ENCODE measurements at regions not wholly inside any gene's neighbourhood (a gene's known extent, or its start where the extent isn't known, plus 50 kb on each side); places are given as distances from the start of the nearest gene placed in this dataset.
A peak's percentile ranks its signal among the peaks of the same experiment; 100 is the strongest.

DNA sequence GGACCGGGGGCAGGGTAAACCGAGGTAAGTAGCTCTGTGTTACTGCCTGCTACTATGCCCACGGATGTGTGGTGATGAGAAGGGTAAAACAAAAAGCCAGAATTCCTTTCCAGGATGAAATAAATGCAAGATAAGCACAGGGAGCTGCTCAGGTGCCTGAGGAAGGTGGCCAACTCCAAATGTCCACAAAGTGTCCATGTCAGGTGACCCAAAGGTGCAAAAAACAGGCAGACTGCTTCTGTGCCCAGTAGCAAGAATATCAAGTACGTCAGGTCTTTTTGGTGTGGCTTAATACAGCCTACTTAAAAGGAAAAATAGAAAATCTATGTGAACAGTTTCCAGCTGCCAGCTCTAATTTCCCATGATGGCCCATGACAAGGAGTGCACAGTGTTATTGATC is 279.3 kb downstream of the SETD4 start:
- intact Hi-C loops (cut with DNase I): no loop called here
- TF ChIP-seq, protein P1, sequence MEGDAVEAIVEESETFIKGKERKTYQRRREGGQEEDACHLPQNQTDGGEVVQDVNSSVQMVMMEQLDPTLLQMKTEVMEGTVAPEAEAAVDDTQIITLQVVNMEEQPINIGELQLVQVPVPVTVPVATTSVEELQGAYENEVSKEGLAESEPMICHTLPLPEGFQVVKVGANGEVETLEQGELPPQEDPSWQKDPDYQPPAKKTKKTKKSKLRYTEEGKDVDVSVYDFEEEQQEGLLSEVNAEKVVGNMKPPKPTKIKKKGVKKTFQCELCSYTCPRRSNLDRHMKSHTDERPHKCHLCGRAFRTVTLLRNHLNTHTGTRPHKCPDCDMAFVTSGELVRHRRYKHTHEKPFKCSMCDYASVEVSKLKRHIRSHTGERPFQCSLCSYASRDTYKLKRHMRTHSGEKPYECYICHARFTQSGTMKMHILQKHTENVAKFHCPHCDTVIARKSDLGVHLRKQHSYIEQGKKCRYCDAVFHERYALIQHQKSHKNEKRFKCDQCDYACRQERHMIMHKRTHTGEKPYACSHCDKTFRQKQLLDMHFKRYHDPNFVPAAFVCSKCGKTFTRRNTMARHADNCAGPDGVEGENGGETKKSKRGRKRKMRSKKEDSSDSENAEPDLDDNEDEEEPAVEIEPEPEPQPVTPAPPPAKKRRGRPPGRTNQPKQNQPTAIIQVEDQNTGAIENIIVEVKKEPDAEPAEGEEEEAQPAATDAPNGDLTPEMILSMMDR (IDR thresholded peaks at IDR 0.05): no peak
- no peak for TF ChIP-seq POLR2A (IDR thresholded peaks at IDR 0.05)
- Histone ChIP-seq H3K4me3 (no peak overlapping the region), H3K27ac (no peak overlapping the region), H3K4me1 (replicated peaks in 1 of 2) (no peaks in the 10 kb centered on the region), H3K9me3 (replicated peaks in 1 of 3) (no peaks in the 10 kb centered on the region), H3K36me3 (replicated peaks in 1 of 2) (no peaks in the 10 kb centered on the region), H3K27me3 (no peaks in the 10 kb centered on the region)
- DNase-seq: no peak
- WGBS, 4 donors: 83 to 91% (median 88%) methylated on average over 4 of the region's 4 CpGs

DNA sequence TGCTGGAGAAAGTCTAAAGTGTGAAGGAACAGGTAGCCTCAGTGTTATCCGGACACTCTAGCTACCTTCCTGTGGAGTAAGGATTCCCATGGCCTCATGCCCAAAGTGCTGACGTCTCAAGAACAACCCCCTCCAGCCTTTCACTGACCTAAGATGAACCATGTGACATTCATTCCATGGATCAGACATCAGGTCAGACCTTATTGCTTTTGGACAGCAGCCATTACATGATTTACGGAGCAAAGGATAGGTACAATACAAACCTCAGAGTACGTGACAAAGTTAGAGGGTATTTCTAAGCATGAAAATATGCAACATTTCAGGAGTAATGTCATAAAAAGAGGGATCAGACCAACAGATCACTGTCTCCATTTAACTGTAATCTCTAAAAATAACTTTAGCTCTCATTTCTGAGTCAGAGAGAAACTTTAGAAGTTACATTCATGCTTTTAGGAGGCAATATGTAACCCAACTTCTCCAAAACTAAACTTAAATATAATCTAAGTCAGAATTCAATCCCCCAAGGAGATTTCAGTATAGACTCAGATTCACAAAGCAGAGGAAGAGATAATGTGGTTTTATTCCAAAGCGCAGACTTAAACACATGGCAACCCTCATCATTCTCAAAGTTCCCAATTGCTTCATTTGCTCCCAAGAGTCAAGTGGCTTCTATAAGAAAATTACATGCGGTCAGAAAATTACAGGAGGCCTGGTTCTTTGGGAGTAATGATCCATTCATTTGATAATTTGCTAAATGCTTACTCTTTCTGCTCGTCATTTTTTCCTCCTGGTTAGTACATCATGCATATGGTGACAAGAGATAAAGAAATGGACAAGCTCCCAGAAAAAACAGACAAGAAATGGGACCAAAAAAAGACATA is 280.4 kb downstream of the SETD4 start:
- WGBS, 4 donors: 54 to 61% (median 58%) methylated on average over 6 to 7 of the region's 7 CpGs
- TF ChIP-seq POLR2A (IDR thresholded peaks at IDR 0.05): no peak
- TF ChIP-seq, protein P1 (IDR thresholded peaks at IDR 0.05): no peak
- intact Hi-C loops (cut with DNase I): no loop called here
- H3K27me3 ChIP-seq: no peaks in the 10 kb centered on the region
- DNase-seq: peak in 1 of 7 donors; percentile 8
- no peak overlapping the region for H3K4me3 ChIP-seq
- no peaks in the 10 kb centered on the region for H3K36me3 ChIP-seq (replicated peaks in 1 of 2)
- H3K4me1 ChIP-seq (replicated peaks in 1 of 2): no peaks in the 10 kb centered on the region
- no peak overlapping the region for H3K27ac ChIP-seq
- no peaks in the 10 kb centered on the region for H3K9me3 ChIP-seq (replicated peaks in 1 of 3)

DNA sequence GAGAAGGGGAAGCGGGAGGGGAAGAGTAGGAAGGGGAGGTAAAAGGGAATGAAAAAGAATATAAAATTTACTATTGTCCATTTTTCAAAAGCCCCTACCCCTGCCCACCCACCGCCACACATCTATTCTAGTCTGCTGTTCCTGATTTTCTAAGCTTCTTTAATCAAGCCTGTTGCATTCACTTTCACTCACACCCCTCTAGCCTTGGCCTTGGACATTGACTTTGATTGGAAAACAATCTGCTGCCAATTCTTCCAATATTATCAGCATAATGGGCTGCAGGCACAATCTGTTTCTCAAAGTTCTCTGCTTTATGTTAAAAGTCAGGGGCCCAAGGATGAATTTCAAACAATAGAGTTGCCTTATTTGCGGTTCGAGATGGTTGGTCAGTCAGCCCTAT is 281.2 kb downstream of the SETD4 start:
- no peaks in the 10 kb centered on the region for H3K4me1 ChIP-seq (replicated peaks in 1 of 2)
- DNase-seq: no peak
- WGBS, 4 donors: 90 to 95% (median 94%) methylated on average over 4 of the region's 4 CpGs
- intact Hi-C loops (cut with DNase I): no loop called here
- H3K27ac ChIP-seq: no peak overlapping the region
- H3K9me3 ChIP-seq (replicated peaks in 1 of 3): no peaks in the 10 kb centered on the region
- H3K4me3 ChIP-seq: no peak overlapping the region
- no peak for TF ChIP-seq POLR2A (IDR thresholded peaks at IDR 0.05)
- TF ChIP-seq, protein P1 (IDR thresholded peaks at IDR 0.05): no peak
- no peaks in the 10 kb centered on the region for H3K27me3 ChIP-seq
- H3K36me3 ChIP-seq (replicated peaks in 1 of 2): no peaks in the 10 kb centered on the region

DNA sequence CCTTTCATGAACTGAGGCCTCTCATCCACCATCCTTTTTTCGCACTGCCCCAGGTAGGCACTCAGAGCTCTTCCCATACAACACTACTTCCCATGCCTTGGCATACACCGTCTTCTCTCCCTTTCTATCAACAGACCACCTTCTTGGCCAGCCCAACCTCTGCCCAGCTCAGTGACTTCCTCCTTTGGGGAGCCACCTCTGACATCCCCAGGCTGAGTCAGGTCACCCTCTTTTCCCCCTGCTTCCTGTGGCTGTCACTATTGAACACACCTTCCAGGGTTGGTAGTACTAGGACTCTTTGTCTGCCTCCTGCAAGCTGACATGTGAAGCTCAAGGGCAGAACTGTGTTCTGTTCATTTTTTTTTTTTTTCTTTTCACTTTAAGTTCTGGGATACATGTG is 283.2 kb downstream of the SETD4 start:
- WGBS, 4 donors: 88 to 97% (median 94%) methylated on average over 2 of the region's 2 CpGs
- H3K27ac ChIP-seq: no peak overlapping the region
- H3K9me3 ChIP-seq (replicated peaks in 1 of 3): no peaks in the 10 kb centered on the region
- TF ChIP-seq POLR2A (IDR thresholded peaks at IDR 0.05): no peak
- TF ChIP-seq, protein P1 (IDR thresholded peaks at IDR 0.05): no peak
- intact Hi-C loops (cut with DNase I): no loop called here
- H3K27me3 ChIP-seq: no peaks in the 10 kb centered on the region
- no peaks in the 10 kb centered on the region for H3K4me1 ChIP-seq (replicated peaks in 1 of 2)
- no peak for DNase-seq
- no peaks in the 10 kb centered on the region for H3K36me3 ChIP-seq (replicated peaks in 1 of 2)
- H3K4me3 ChIP-seq: no peak overlapping the region

All from adrenal gland (tissue), 9 donors.